ENCODE measurements at regions not wholly inside any gene's neighbourhood (a gene's known extent, or its start where the extent isn't known, plus 50 kb on each side); places are given as distances from the start of the nearest gene placed in this dataset.

GRCh38 chr2:47315475-47315874 lies 53.6 kb upstream of the EPCAM start:
- FAIRE-seq: no peak
- no peak for DNase-seq (ENCODE audit: low spot score)

- no peak for FAIRE-seq
These were observed 55.4 kb upstream of the EPCAM start for GRCh38 chr2:47313728-47314127.

GRCh38 chr2:47313141-47313691 lies 55.9 kb upstream of the EPCAM start:
- FAIRE-seq: no peak
- no peak for DNase-seq (ENCODE audit: low spot score)

More at GRCh38 chr2:47313728-47314127, 55.4 kb upstream of the EPCAM start:
- no peak for DNase-seq (ENCODE audit: low spot score)

GRCh38 chr2:47312491-47312850 lies 56.6 kb upstream of the EPCAM start:
- FAIRE-seq (no peak), DNase-seq (ENCODE audit: low spot score) (no peak)

- FAIRE-seq (no peak), DNase-seq (ENCODE audit: low spot score) (no peak)
These were observed 57.2 kb upstream of the EPCAM start for GRCh38 chr2:47311764-47312490.

GRCh38 chr2:47310801-47311560 lies 58.1 kb upstream of the EPCAM start:
- FAIRE-seq: no peak

GRCh38 chr2:47309952-47310800 lies 58.9 kb upstream of the EPCAM start:
- FAIRE-seq (no peak), DNase-seq (ENCODE audit: low spot score) (no peak)

More at GRCh38 chr2:47310801-47311560, 58.1 kb upstream of the EPCAM start:
- DNase-seq (ENCODE audit: low spot score): no peak

- DNase-seq (ENCODE audit: low spot score) (no peak), FAIRE-seq (no peak)
These were observed 59.6 kb upstream of the EPCAM start for GRCh38 chr2:47309472-47309951.

GRCh38 chr2:47307066-47307465 lies 62.0 kb upstream of the EPCAM start:
- no peak for FAIRE-seq
- no peak for DNase-seq (ENCODE audit: low spot score)

GRCh38 chr2:47304654-47305053 lies 64.5 kb upstream of the EPCAM start:
- DNase-seq (ENCODE audit: low spot score) (no peak), FAIRE-seq (no peak)

- FAIRE-seq: no peak
These were observed 65.6 kb upstream of the EPCAM start for GRCh38 chr2:47303341-47304148.

GRCh38 chr2:47302308-47302707 lies 66.8 kb upstream of the EPCAM start:
- FAIRE-seq: no peak
- no peak for DNase-seq (ENCODE audit: low spot score)

More at GRCh38 chr2:47303341-47304148, 65.6 kb upstream of the EPCAM start:
- no peak for DNase-seq (ENCODE audit: low spot score)

GRCh38 chr2:47301731-47302130 lies 67.4 kb upstream of the EPCAM start:
- no peak for FAIRE-seq
- no peak for DNase-seq (ENCODE audit: low spot score)

- FAIRE-seq (no peak), DNase-seq (ENCODE audit: low spot score) (no peak)
These were observed 67.9 kb upstream of the EPCAM start for GRCh38 chr2:47301277-47301618.

GRCh38 chr2:47300609-47301276 lies 68.4 kb upstream of the EPCAM start:
- FAIRE-seq (no peak), DNase-seq (ENCODE audit: low spot score) (no peak)

GRCh38 chr2:47300081-47300480 lies 69.0 kb upstream of the EPCAM start:
- DNase-seq (ENCODE audit: low spot score) (no peak), FAIRE-seq (no peak)

- FAIRE-seq (no peak), DNase-seq (ENCODE audit: low spot score) (peak; percentile 41)
These were observed 69.6 kb upstream of the EPCAM start for GRCh38 chr2:47299555-47299954.

GRCh38 chr2:47298771-47299170 lies 70.3 kb upstream of the EPCAM start:
- DNase-seq (ENCODE audit: low spot score) (no peak), FAIRE-seq (no peak)

GRCh38 chr2:47297767-47298425 lies 71.2 kb upstream of the EPCAM start:
- no peak for FAIRE-seq
- no peak for DNase-seq (ENCODE audit: low spot score)
